ENCODE measurements at regions not wholly inside any gene's neighbourhood (a gene's known extent, or its start where the extent isn't known, plus 50 kb on each side); places are given as distances from the start of the nearest gene placed in this dataset.
"Not testable (repeated sequence)": the region's sequence is repeated elsewhere in the genome, so short reads cannot be mapped to it uniquely, and the experiment has no call there.

GRCh38 chr6:113779656-113780055 lies 77.5 kb upstream of the MARCKS start:
- TF ChIP-seq POLR2A (IDR thresholded peaks at IDR 0.05) (no peak), CTCF (IDR thresholded peaks at IDR 0.05) (no peak), EP300 (IDR thresholded peaks at IDR 0.05) (no peak), POLR2AphosphoS5 (IDR thresholded peaks at IDR 0.05) (no peak)
- no peaks in the 10 kb centered on the region for H3K9me3 ChIP-seq
- H3K36me3 ChIP-seq = no peaks in the 10 kb centered on the region
- WGBS, 2 donors = 90 to 94% methylated on average over 2 of the region's 2 CpGs
- no peak for DNase-seq
- no peak overlapping the region for H3K4me3 ChIP-seq
- H3K27me3 ChIP-seq = no peaks in the 10 kb centered on the region
- no peaks in the 10 kb centered on the region for H3K4me1 ChIP-seq
- H3K27ac ChIP-seq = no peak overlapping the region
- ATAC-seq (ENCODE audit: low FRiP score in 2 of 2) = no peak

GRCh38 chr6:113782636-113783035 lies 74.5 kb upstream of the MARCKS start:
- Histone ChIP-seq H3K36me3 (no peaks in the 10 kb centered on the region), H3K9me3 (no peaks in the 10 kb centered on the region), H3K27ac (no peak overlapping the region), H3K4me3 (no peak overlapping the region), H3K27me3 (no peaks in the 10 kb centered on the region), H3K4me1 (no peaks in the 10 kb centered on the region)
- no peak for ATAC-seq (ENCODE audit: low FRiP score in 2 of 2)
- TF ChIP-seq POLR2A (IDR thresholded peaks at IDR 0.05) = no peak
- no peak for TF ChIP-seq CTCF (IDR thresholded peaks at IDR 0.05)
- no peak for TF ChIP-seq POLR2AphosphoS5 (IDR thresholded peaks at IDR 0.05)
- TF ChIP-seq EP300 (IDR thresholded peaks at IDR 0.05) = no peak
- DNase-seq = no peak

GRCh38 chr6:113786168-113786567 lies 71.0 kb upstream of the MARCKS start:
- H3K36me3 ChIP-seq = no peaks in the 10 kb centered on the region
- DNase-seq = no peak
- ATAC-seq (ENCODE audit: low FRiP score in 2 of 2) = no peak
- WGBS, 2 donors = 93 to 94% methylated on average over 2 of the region's 2 CpGs
- H3K4me3 ChIP-seq = no peak overlapping the region
- H3K27me3 ChIP-seq = no peaks in the 10 kb centered on the region
- H3K4me1 ChIP-seq = no peaks in the 10 kb centered on the region
- H3K27ac ChIP-seq = no peak overlapping the region
- no peaks in the 10 kb centered on the region for H3K9me3 ChIP-seq
- no peak for TF ChIP-seq POLR2AphosphoS5 (IDR thresholded peaks at IDR 0.05)
- no peak for TF ChIP-seq POLR2A (IDR thresholded peaks at IDR 0.05)
- no peak for TF ChIP-seq CTCF (IDR thresholded peaks at IDR 0.05)
- TF ChIP-seq EP300 (IDR thresholded peaks at IDR 0.05) = no peak

- Histone ChIP-seq H3K36me3 (no peaks in the 10 kb centered on the region), H3K4me1 (no peaks in the 10 kb centered on the region), H3K27ac (no peak overlapping the region), H3K4me3 (no peak overlapping the region), H3K27me3 (no peaks in the 10 kb centered on the region), H3K9me3 (no peaks in the 10 kb centered on the region)
- TF ChIP-seq POLR2A (IDR thresholded peaks at IDR 0.05) = no peak
- 97 to 98% methylated on average over 4 of the region's 4 CpGs for WGBS, 2 donors
- DNase-seq (no peak), ATAC-seq (ENCODE audit: low FRiP score in 2 of 2) (no peak)
Observed at GRCh38 chr6:113788586-113788985, 68.6 kb upstream of the MARCKS start.

- not testable (repeated sequence) for H3K9me3 ChIP-seq; H3K36me3 ChIP-seq; H3K27me3 ChIP-seq; H3K4me1 ChIP-seq; DNase-seq; ATAC-seq (ENCODE audit: low FRiP score in 2 of 2); H3K4me3 ChIP-seq; H3K27ac ChIP-seq
- 89 to 98% methylated on average over 4 of the region's 4 CpGs for WGBS, 2 donors
Observed at GRCh38 chr6:113791225-113791624, 65.9 kb upstream of the MARCKS start.

- H3K27me3 ChIP-seq; H3K9me3 ChIP-seq; H3K4me3 ChIP-seq; H3K36me3 ChIP-seq; DNase-seq; H3K27ac ChIP-seq; ATAC-seq (ENCODE audit: low FRiP score in 2 of 2); H3K4me1 ChIP-seq: not testable (repeated sequence)
- WGBS, 2 donors = 78 to 81% methylated on average over 4 of the region's 4 CpGs
Observed at GRCh38 chr6:113795371-113795770, 61.8 kb upstream of the MARCKS start.

- Histone ChIP-seq H3K4me1 (no peaks in the 10 kb centered on the region), H3K36me3 (no peaks in the 10 kb centered on the region), H3K9me3 (no peaks in the 10 kb centered on the region), H3K27ac (no peak overlapping the region), H3K27me3 (no peaks in the 10 kb centered on the region), H3K4me3 (no peak overlapping the region)
- no peak for DNase-seq
- no peak for TF ChIP-seq CTCF (IDR thresholded peaks at IDR 0.05)
- TF ChIP-seq EP300 (IDR thresholded peaks at IDR 0.05) = no peak
- no peak for TF ChIP-seq POLR2A (IDR thresholded peaks at IDR 0.05)
- no peak for ATAC-seq (ENCODE audit: low FRiP score in 2 of 2)
Observed at GRCh38 chr6:113796038-113796437, 61.1 kb upstream of the MARCKS start.
